OCI-LY7 (cell line): ENCODE measurements at regions not wholly inside any gene's neighbourhood (a gene's known extent, or its start where the extent isn't known, plus 50 kb on each side); places are given as distances from the start of the nearest gene placed in this dataset.

Source experiments
- BruUV-seq: library from RNA; stranded (reverse); fragments of 400-500 nt; replicated peaks from 2 replicates; lab custom pipeline; 2021; lab: Mats Ljungman, UMichigan
- CTCF ChIA-PET: fragments of 300-600 bp; sonication (Branson Sonifier 250); formaldehyde crosslinking; loops from one replicate; lab custom pipeline; 2022; ENCODE audit warnings: antibody characterized with exemption; ENCODE audit not compliant: unreplicated experiment; lab: Charles Lee
- POLR2A ChIA-PET: fragments of 300-600 bp; sonication (Branson Sonifier 250); formaldehyde crosslinking; loops from one replicate; lab custom pipeline; 2022; ENCODE audit warnings: antibody characterized with exemption; lab: Charles Lee
- DNase-seq: peaks from one replicate; pipeline ENCODE4 v3.0.0-alpha.2; 2015; ENCODE audit warnings: low spot score
- H2AFZ ChIP-seq: fragments of 200-600 bp; sonication (generic), shearing (Covaris generic); 2 replicates; pipeline ENCODE4 v1.6.1; 2014; ENCODE audit warnings: mild to moderate bottlenecking, antibody characterized with exemption, low read length, moderate library complexity
- H3K27ac ChIP-seq: fragments of 200-600 bp; sonication (generic); 2 replicates; pipeline ENCODE4 v1.5.1; 2014; ENCODE audit warnings: mixed run types, low read depth, mild to moderate bottlenecking, moderate library complexity, low read length, inconsistent platforms; ENCODE audit not compliant: poor library complexity, severe bottlenecking
- H3K36me3 ChIP-seq: fragments of 200-600 bp; sonication (generic); 2 replicates; pipeline ENCODE4 v1.6.1; 2014; ENCODE audit warnings: mild to moderate bottlenecking, antibody characterized with exemption, low read length, moderate library complexity, mixed read lengths; ENCODE audit not compliant: insufficient read depth
- H3K4me1 ChIP-seq: fragments of 200-600 bp; sonication (generic); 2 replicates; pipeline ENCODE4 v1.5.1; 2014; ENCODE audit warnings: mild to moderate bottlenecking, low read length; ENCODE audit not compliant: insufficient read depth, poor library complexity, severe bottlenecking
- H3K4me2 ChIP-seq: fragments of 200-600 bp; sonication (generic); 2 replicates; pipeline ENCODE4 v1.6.1; 2014; ENCODE audit warnings: mild to moderate bottlenecking, low read length
- H3K4me3 ChIP-seq: fragments of 200-600 bp; sonication (generic); 2 replicates; pipeline ENCODE4 v1.5.1; 2014; ENCODE audit warnings: mild to moderate bottlenecking, low read depth, low read length; ENCODE audit not compliant: poor library complexity, severe bottlenecking
- H3K79me2 ChIP-seq: fragments of 200-600 bp; sonication (generic); 2 replicates; pipeline ENCODE4 v1.6.1; 2016; ENCODE audit warnings: low read depth, mild to moderate bottlenecking, low read length, moderate library complexity, mixed read lengths; ENCODE audit not compliant: insufficient read depth
- H3K9me2 ChIP-seq: fragments of 200-600 bp; sonication (generic); 2 replicates; pipeline ENCODE4 v1.6.1; 2016; ENCODE audit warnings: mild to moderate bottlenecking, low read length, mixed read lengths; ENCODE audit not compliant: insufficient read depth
- H3K9me3 ChIP-seq: fragments of 200-600 bp; sonication (generic); 2 replicates; pipeline ENCODE4 v1.6.1; 2014; ENCODE audit warnings: mild to moderate bottlenecking, mixed run types, low read length, mixed read lengths
- H4K20me1 ChIP-seq: fragments of 200-600 bp; sonication (generic); 2 replicates; pipeline ENCODE4 v1.6.1; 2014; ENCODE audit warnings: mild to moderate bottlenecking, antibody characterized with exemption, low read length, moderate library complexity, mixed read lengths; ENCODE audit not compliant: insufficient read depth
- CTCF ChIP-seq: fragments of 200-600 bp; sonication (generic); conservative IDR thresholded peaks from 2 replicates; pipeline ENCODE4 v1.5.1; 2014; ENCODE audit warnings: mild to moderate bottlenecking, antibody characterized with exemption, low read length, moderate library complexity, mixed read lengths
- EZH2phosphoT487 ChIP-seq: fragments of 200-600 bp; sonication (generic); IDR thresholded peaks from 2 replicates; pipeline ENCODE4 v1.6.1; 2018; ENCODE audit warnings: low read depth, borderline replicate concordance, mild to moderate bottlenecking, mixed run types, antibody characterized with exemption, low read length, moderate library complexity, mixed read lengths
- intact Hi-C: fragments of 100-400 bp; cut with micrococcal nuclease; formaldehyde crosslinking; loops from one replicate; pipeline ENCODE4 v1.10.0; 2022; ENCODE audit not compliant: unreplicated experiment

DNA sequence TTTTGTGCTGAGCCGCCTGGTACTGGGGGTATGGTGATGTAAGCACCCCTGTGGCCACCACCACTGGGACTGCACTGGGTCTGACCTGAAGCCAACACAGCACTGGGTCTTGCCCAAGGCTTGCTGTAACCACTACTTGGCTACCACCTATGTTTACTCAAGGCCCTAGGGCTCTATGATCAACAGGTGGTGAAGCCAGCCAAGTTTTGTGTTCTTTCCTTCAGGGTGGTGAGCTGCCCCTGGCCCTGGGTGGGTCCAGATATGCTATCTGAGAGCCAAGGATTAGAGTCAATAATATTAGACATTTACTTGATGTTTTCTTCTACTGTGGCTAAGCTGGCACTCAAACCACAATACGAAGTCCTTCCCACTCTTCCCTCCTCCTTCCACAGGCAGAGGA, 55.1 kb upstream of the PAGE4 start:
- BruUV-seq = no TSS peak
- ChIA-PET CTCF (no interaction called here), POLR2A (no interaction called here)

DNA sequence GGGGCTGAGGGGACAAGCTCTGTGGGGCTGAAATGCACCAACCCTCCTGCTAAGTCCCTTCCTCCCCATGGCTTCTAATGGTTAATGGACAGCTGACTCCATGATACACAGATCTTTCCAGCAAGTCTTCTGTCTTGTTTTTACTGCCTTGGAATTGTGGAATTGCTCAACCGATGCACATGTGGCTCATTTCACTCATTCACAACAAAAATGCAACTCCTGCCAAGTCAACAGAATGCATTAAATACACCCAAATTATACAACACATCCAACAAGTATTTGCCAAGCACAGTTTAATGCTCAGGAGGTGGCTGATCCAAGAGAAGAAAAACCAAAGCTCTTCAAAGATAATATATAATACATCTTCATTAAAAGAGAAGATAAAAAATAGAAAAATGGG, 61.9 kb upstream of the PAGE4 start:
- H3K4me2 ChIP-seq = no peak overlapping the region
- no peaks in the 10 kb centered on the region for H3K79me2 ChIP-seq
- POLR2A ChIA-PET = no interaction called here
- BruUV-seq = no TSS peak
- no peaks in the 10 kb centered on the region for H3K9me2 ChIP-seq
- H3K4me1 ChIP-seq = no peaks in the 10 kb centered on the region
- no peak overlapping the region for H3K4me3 ChIP-seq
- DNase-seq = no peak
- H2AFZ ChIP-seq = no peak overlapping the region
- H3K9me3 ChIP-seq = no peaks in the 10 kb centered on the region
- H3K27ac ChIP-seq = no peak overlapping the region
- TF ChIP-seq EZH2phosphoT487 = no peak
- TF ChIP-seq CTCF = no peak
- intact Hi-C loops = no loop called here
- H4K20me1 ChIP-seq = no peaks in the 10 kb centered on the region
- no peaks in the 10 kb centered on the region for H3K36me3 ChIP-seq
- CTCF ChIA-PET = no interaction called here

More for the DNA sequence above, 55.1 kb upstream of the PAGE4 start:
- Histone ChIP-seq H3K9me2 (no peaks in the 10 kb centered on the region), H2AFZ (no peak overlapping the region), H3K9me3 (no peaks in the 10 kb centered on the region), H3K36me3 (no peaks in the 10 kb centered on the region), H4K20me1 (no peaks in the 10 kb centered on the region), H3K4me3 (no peak overlapping the region), H3K4me2 (no peak overlapping the region), H3K27ac (no peak overlapping the region), H3K79me2 (no peaks in the 10 kb centered on the region), H3K4me1 (no peaks in the 10 kb centered on the region)
- TF ChIP-seq CTCF = no peak
- no peak for TF ChIP-seq EZH2phosphoT487
- no peak for DNase-seq
- intact Hi-C loops = no loop called here

DNA sequence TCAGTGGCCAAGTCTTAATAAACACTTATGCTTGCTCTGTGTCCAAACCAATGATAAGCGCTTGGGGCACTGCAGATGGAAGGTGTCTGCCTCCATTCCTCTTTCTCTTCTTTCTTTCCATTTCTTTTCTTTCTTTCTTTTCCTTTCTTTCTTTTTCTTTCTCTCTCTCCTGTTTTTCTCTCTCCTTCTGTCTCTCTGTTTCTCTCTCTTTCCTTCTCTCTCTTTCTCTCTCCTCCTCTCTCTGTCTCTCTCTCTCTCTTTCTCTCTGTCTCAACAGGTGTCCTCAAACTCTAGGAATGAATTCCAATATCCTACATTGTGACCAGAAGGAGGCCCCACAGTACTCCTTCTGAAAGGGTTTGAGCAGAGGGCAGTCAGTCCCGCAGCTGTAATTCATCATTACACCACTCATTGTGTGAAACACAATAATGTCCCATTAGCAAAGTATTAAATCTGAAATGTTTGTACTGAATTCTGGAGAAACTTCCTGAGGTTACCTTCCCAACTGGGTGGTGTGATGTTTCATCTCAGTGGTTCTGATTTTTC, 66.5 kb upstream of the PAGE1 start:
- H3K4me2 ChIP-seq = no peak overlapping the region
- no peaks in the 10 kb centered on the region for H3K36me3 ChIP-seq
- H3K9me2 ChIP-seq = no peaks in the 10 kb centered on the region
- POLR2A ChIA-PET = no interaction called here
- no peak overlapping the region for H3K27ac ChIP-seq
- H3K4me3 ChIP-seq = no peak overlapping the region
- H2AFZ ChIP-seq = no peak overlapping the region
- no TSS peak for BruUV-seq
- H3K4me1 ChIP-seq = no peaks in the 10 kb centered on the region
- no peak for DNase-seq
- no peaks in the 10 kb centered on the region for H3K9me3 ChIP-seq
- TF ChIP-seq EZH2phosphoT487 (no peak), CTCF (no peak)
- intact Hi-C loops = no loop called here
- no peaks in the 10 kb centered on the region for H3K79me2 ChIP-seq
- H4K20me1 ChIP-seq = no peaks in the 10 kb centered on the region
- CTCF ChIA-PET = no interaction called here
